Brain microvascular endothelial cell (primary cell): ENCODE measurements at regions not wholly inside any gene's neighbourhood (a gene's known extent, or its start where the extent isn't known, plus 50 kb on each side); places are given as distances from the start of the nearest gene placed in this dataset.

ENCODE experiments used
- DNase-seq: peaks from one replicate; pipeline ENCODE4 v3.0.0-alpha.2; 2020
- H3K27ac ChIP-seq: fragments of 250-450 bp; sonication (Bioruptor Pico); 2 replicates; pipeline ENCODE4 v1.5.1; 2020; ENCODE audit warnings: mild to moderate bottlenecking, moderate library complexity
- H3K27me3 ChIP-seq: fragments of 250-450 bp; sonication (Bioruptor Pico); replicated peaks from 2 replicates; pipeline ENCODE4 v1.5.1; 2020; ENCODE audit warnings: mild to moderate bottlenecking
- H3K36me3 ChIP-seq: fragments of 250-450 bp; sonication (Bioruptor Pico); replicated peaks from 2 replicates; pipeline ENCODE4 v1.5.1; 2020; ENCODE audit warnings: mild to moderate bottlenecking
- H3K4me3 ChIP-seq: 2 replicates; pipeline ENCODE4 v1.5.1; 2011; ENCODE audit warnings: low read depth, mild to moderate bottlenecking, control low read depth, low read length, moderate library complexity
- CTCF ChIP-seq: IDR thresholded peaks from 2 replicates; pipeline ENCODE4 v1.5.1; 2011; ENCODE audit warnings: low read depth, mild to moderate bottlenecking, moderate library complexity, low read length, control low read depth, inconsistent platforms; ENCODE audit errors: missing control alignments
- in situ Hi-C: cut with HindIII; loops from 2 replicates; pipeline ENCODE4 v1.10.0; 2017; ENCODE audit warnings: low sequenced_read_pairs, low pct_ligation_motif_present

- Histone ChIP-seq H3K36me3 (no peaks in the 10 kb centered on the region), H3K27ac (no peak overlapping the region), H3K27me3 (no peaks in the 10 kb centered on the region), H3K4me3 (no peak overlapping the region)
- in situ Hi-C loops = no loop called here
- DNase-seq = no peak
- no peak for TF ChIP-seq CTCF
These were observed 392.0 kb downstream of the RPL10L start for GRCh38 chr14:46259536-46259935.

GRCh38 chr14:46256381-46256780 is 395.2 kb downstream of the RPL10L start:
- DNase-seq = no peak
- in situ Hi-C loops = no loop called here
- Histone ChIP-seq H3K27ac (no peak overlapping the region), H3K36me3 (no peaks in the 10 kb centered on the region), H3K27me3 (no peaks in the 10 kb centered on the region), H3K4me3 (no peak overlapping the region)
- no peak for TF ChIP-seq CTCF

- Histone ChIP-seq H3K36me3 (no peaks in the 10 kb centered on the region), H3K27ac (no peak overlapping the region), H3K4me3 (no peak overlapping the region), H3K27me3 (no peaks in the 10 kb centered on the region)
- peak; percentile 62 for TF ChIP-seq CTCF
- DNase-seq = peak; percentile 45
- in situ Hi-C loops = no loop called here
These were observed 401.4 kb downstream of the RPL10L start for GRCh38 chr14:46250113-46250703.

- no peaks in the 10 kb centered on the region for H3K36me3 ChIP-seq
- no peak overlapping the region for H3K4me3 ChIP-seq
- no peak for DNase-seq
- H3K27ac ChIP-seq = no peak overlapping the region
- no peaks in the 10 kb centered on the region for H3K27me3 ChIP-seq
- no peak for TF ChIP-seq CTCF
- in situ Hi-C loops = no loop called here
These were observed 403.5 kb downstream of the RPL10L start for GRCh38 chr14:46248001-46248630.

GRCh38 chr14:46245276-46245675 is 406.3 kb downstream of the RPL10L start:
- in situ Hi-C loops = no loop called here
- TF ChIP-seq CTCF = no peak

GRCh38 chr14:46233786-46234185 is 417.8 kb downstream of the RPL10L start:
- in situ Hi-C loops = no loop called here

More at GRCh38 chr14:46245276-46245675, 406.3 kb downstream of the RPL10L start:
- H3K36me3 ChIP-seq = no peaks in the 10 kb centered on the region
- no peaks in the 10 kb centered on the region for H3K27me3 ChIP-seq
- H3K27ac ChIP-seq = no peak overlapping the region
- H3K4me3 ChIP-seq = no peak overlapping the region
- DNase-seq = no peak

More at GRCh38 chr14:46233786-46234185, 417.8 kb downstream of the RPL10L start:
- H3K27me3 ChIP-seq = no peaks in the 10 kb centered on the region
- no peak for DNase-seq
- no peak for TF ChIP-seq CTCF
- no peak overlapping the region for H3K4me3 ChIP-seq
- no peaks in the 10 kb centered on the region for H3K36me3 ChIP-seq
- H3K27ac ChIP-seq = no peak overlapping the region
